ENCODE measurements at regions not wholly inside any gene's neighbourhood (a gene's known extent, or its start where the extent isn't known, plus 50 kb on each side); places are given as distances from the start of the nearest gene placed in this dataset.

DNA sequence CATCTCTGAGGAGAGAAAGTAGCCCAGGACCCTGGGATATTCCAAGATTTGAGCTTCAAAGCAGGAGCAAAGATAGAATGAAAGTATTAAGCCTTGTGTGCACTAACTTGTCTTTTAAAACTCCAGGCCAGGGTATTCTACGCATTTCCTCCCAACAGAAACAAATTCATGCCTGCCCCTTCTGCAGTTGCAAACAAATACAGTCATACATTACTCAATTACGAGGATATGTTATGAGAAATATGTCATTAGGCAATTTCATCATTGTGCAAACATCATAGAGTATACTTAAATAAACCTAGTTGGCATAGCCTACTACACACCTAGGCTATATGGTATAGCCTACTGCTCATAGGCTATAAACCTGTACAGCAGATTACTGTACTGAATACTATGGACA, 154.5 kb upstream of the KIAA1217 start:
- Histone ChIP-seq H3K4me1 (no peaks in the 10 kb centered on the region), H3K9me3 (peaks cover 0 to 7% (median 2%) of the 10 kb centered on the region in 4 donors), H3K36me3 (no peaks in the 10 kb centered on the region), H3K4me3 (no peak overlapping the region), H3K27me3 (no peaks in the 10 kb centered on the region), H3K27ac (no peak overlapping the region)
- TF ChIP-seq POLR2AphosphoS5 (IDR thresholded peaks at IDR 0.05) (no peak), EP300 (IDR thresholded peaks at IDR 0.05) (no peak), POLR2A (IDR thresholded peaks at IDR 0.05) (no peak)
- TF ChIP-seq, protein P1, sequence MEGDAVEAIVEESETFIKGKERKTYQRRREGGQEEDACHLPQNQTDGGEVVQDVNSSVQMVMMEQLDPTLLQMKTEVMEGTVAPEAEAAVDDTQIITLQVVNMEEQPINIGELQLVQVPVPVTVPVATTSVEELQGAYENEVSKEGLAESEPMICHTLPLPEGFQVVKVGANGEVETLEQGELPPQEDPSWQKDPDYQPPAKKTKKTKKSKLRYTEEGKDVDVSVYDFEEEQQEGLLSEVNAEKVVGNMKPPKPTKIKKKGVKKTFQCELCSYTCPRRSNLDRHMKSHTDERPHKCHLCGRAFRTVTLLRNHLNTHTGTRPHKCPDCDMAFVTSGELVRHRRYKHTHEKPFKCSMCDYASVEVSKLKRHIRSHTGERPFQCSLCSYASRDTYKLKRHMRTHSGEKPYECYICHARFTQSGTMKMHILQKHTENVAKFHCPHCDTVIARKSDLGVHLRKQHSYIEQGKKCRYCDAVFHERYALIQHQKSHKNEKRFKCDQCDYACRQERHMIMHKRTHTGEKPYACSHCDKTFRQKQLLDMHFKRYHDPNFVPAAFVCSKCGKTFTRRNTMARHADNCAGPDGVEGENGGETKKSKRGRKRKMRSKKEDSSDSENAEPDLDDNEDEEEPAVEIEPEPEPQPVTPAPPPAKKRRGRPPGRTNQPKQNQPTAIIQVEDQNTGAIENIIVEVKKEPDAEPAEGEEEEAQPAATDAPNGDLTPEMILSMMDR (IDR thresholded peaks at IDR 0.05): no peak
- DNase-seq: no peak
- intact Hi-C loops (cut with DNase I): no loop called here
- WGBS, 2 donors: 35 to 72% methylated on average over 2 of the region's 2 CpGs

DNA sequence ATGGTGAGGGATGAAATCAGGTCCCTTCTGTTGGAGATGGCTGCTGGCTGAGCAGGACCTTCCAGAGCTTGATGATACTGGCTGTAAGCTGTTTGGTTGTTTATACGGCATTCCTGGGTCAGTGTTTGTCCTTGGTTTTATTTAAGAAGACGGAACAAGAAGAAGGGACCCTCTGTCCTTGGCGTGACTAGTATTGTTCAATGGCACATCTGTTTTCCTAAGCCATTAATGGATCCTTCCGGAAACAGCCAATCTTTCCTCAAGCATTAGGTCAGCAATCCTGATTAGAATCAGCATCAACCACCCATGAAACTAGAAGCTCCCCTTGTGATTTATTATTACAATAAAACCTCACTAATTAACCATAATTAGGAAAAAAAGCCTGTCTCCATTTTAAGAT, 128.7 kb upstream of the KIAA1217 start:
- Histone ChIP-seq H3K27ac (no peak overlapping the region), H3K9me3 (no peaks in the 10 kb centered on the region), H3K4me3 (no peak overlapping the region), H3K27me3 (no peaks in the 10 kb centered on the region), H3K36me3 (no peaks in the 10 kb centered on the region), H3K4me1 (no peaks in the 10 kb centered on the region)
- 85 to 90% methylated on average over 4 of the region's 4 CpGs for WGBS, 2 donors
- intact Hi-C loops (cut with DNase I): no loop called here
- DNase-seq: no peak
- TF ChIP-seq EP300 (IDR thresholded peaks at IDR 0.05) (no peak), POLR2AphosphoS5 (IDR thresholded peaks at IDR 0.05) (no peak), POLR2A (IDR thresholded peaks at IDR 0.05) (no peak)
- TF ChIP-seq, protein P1 (IDR thresholded peaks at IDR 0.05): no peak

DNA sequence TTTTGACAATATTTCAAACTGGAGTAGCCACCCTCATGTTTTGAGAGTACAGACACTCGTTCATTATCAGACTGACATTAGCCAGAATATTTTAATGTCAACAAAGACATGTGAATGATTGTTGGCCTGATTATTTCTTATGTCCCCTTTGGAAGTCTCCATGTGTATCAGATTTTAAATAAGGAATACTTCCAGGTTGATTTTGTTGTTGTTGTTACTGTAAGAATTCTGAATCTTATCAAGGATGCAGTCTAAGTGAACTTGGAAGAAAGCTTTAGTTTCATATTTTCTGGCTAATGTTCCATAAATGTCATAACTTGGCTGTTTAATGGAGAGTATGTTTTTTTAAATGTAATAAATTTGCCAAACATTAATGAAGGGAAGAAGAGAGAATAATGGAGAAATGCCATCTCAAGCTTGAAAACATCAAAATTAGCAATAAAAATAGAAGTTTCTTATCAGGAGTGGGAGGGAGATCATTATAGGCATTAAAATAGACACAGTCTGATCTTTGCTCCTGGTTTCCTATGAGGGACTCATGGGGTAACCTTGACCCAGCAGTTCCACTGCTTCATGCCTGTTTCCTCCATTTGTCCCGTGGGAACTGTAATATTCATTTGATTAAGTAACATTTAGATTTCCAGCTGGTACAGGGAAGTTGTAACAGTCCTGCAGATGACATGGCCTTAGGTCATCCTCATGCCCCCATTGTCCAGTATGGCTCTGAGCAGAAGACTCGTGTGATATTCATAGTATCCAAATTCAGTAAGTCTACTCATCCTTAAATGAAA, 122.4 kb upstream of the KIAA1217 start:
- DNase-seq: no peak
- no peaks in the 10 kb centered on the region for H3K36me3 ChIP-seq
- no peaks in the 10 kb centered on the region for H3K27me3 ChIP-seq
- H3K27ac ChIP-seq: no peak overlapping the region
- H3K9me3 ChIP-seq: no peaks in the 10 kb centered on the region
- 69 to 70% methylated on average over 3 of the region's 3 CpGs for WGBS, 2 donors
- TF ChIP-seq EP300 (IDR thresholded peaks at IDR 0.05) (no peak), POLR2AphosphoS5 (IDR thresholded peaks at IDR 0.05) (no peak), POLR2A (IDR thresholded peaks at IDR 0.05) (no peak)
- TF ChIP-seq, protein P1 (IDR thresholded peaks at IDR 0.05): no peak
- H3K4me3 ChIP-seq: no peak overlapping the region
- intact Hi-C loops (cut with DNase I): no loop called here
- no peaks in the 10 kb centered on the region for H3K4me1 ChIP-seq

DNA sequence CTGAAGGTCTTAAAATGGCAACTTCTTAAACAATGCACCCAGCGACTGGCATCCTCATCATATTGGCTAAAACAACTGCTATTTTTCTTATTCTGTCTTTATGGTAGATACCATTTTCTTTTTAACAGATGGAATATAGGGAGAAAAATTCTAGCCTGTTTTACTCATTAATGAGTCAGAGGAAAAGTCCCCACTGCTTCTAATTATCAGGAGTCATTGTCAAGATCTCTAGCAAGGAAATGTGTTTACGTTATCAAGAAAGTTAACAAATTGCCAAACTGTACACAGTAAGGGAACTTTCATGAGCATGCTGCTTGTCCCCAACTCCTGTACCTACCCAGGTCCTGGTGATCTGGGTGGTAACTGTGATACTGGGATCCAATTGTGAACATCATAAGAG, 117.7 kb upstream of the KIAA1217 start:
- WGBS, 2 donors: 76 to 79% methylated on average over 2 of the region's 2 CpGs
- H3K36me3 ChIP-seq: no peaks in the 10 kb centered on the region
- no peaks in the 10 kb centered on the region for H3K27me3 ChIP-seq
- H3K4me3 ChIP-seq: no peak overlapping the region
- intact Hi-C loops (cut with DNase I): no loop called here
- no peak for TF ChIP-seq POLR2A (IDR thresholded peaks at IDR 0.05)
- no peak for TF ChIP-seq POLR2AphosphoS5 (IDR thresholded peaks at IDR 0.05)
- TF ChIP-seq, protein P1 (IDR thresholded peaks at IDR 0.05): no peak
- no peak for TF ChIP-seq EP300 (IDR thresholded peaks at IDR 0.05)
- no peak overlapping the region for H3K27ac ChIP-seq
- H3K4me1 ChIP-seq: no peaks in the 10 kb centered on the region
- DNase-seq: no peak
- no peaks in the 10 kb centered on the region for H3K9me3 ChIP-seq

DNA sequence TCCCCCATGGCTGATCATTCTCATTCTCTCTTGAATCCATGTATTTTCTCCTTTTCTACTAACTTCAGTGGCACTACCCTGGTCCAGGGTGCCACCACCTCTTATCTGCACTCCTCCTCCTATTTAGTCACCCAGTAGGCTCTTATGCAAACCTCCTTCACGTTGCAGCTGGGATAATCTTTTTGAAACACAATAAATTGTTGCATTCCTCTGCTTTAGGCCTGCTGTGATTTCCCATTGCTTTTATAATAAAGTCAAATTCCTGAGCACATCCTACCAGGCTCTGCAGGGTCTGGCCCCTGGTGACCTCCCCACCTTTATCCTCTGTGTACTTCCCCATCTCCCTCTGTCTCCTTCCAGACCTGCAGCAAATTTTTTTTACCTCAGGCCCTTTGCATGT, 112.7 kb upstream of the KIAA1217 start:
- 38% methylated on average over 1 of the region's 1 CpG for WGBS, 2 donors
- intact Hi-C loops (cut with DNase I): no loop called here
- no peaks in the 10 kb centered on the region for H3K36me3 ChIP-seq

More for the DNA sequence above, 112.7 kb upstream of the KIAA1217 start:
- no peak overlapping the region for H3K27ac ChIP-seq
- no peak overlapping the region for H3K4me3 ChIP-seq
- TF ChIP-seq POLR2A (IDR thresholded peaks at IDR 0.05) (no peak), EP300 (IDR thresholded peaks at IDR 0.05) (no peak), POLR2AphosphoS5 (IDR thresholded peaks at IDR 0.05) (no peak)
- TF ChIP-seq, protein P1 (IDR thresholded peaks at IDR 0.05): no peak
- H3K27me3 ChIP-seq: no peaks in the 10 kb centered on the region
- H3K4me1 ChIP-seq: no peaks in the 10 kb centered on the region
- no peaks in the 10 kb centered on the region for H3K9me3 ChIP-seq
- no peak for DNase-seq

All from sigmoid colon (tissue), 6 donors.